ENCODE measurements at regions not wholly inside any gene's neighbourhood (a gene's known extent, or its start where the extent isn't known, plus 50 kb on each side); places are given as distances from the start of the nearest gene placed in this dataset.

DNA sequence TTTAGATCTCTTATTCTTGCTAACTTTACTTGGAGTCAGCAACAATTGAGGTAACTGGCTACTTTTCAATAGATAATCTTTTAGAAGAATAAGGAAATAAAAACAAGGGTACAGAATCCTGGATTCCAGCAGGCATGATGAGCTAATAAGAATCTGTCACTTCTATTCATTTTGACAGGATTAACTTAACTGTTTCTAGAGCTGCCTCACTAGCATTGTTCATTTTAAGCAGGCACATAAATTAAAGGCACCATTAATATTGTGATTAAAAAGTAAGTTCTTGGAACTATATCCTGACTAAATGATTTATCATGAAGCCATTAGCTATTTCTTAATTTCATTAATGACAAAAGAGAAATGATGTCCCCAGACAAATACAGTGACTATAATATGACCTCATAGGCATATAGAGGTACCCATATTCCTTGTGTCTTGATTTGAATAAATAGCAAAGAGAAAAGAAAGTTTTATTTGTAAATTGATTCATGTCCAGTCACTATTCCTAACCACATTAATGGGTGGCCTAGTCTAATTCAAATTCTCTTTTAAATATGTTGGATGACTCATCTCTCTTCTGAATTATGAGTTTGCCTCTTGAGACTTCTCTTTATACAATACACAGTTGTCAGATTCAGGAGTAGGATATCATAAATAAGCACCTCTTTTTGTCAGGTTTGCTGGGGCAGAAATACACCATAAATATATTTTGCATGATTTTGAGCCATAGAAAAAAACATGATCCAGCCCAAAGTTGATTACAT is 343.0 kb downstream of the SLITRK2 start:
- DNase-seq = no peak
- no peaks in the 10 kb centered on the region for H3K4me1 Mint-ChIP-seq
- POLR2A ChIA-PET = no interaction called here
- intact Hi-C loops (cut with DNase I, micrococcal nuclease) = no loop called here
- H3K27ac Mint-ChIP-seq = no peak overlapping the region
- H3K4me3 Mint-ChIP-seq = no peak overlapping the region
- no peak for ATAC-seq
- CTCF ChIA-PET = no interaction called here
- no peaks in the 10 kb centered on the region for H3K9me3 Mint-ChIP-seq (ENCODE audit: low read depth)
- H3K27me3 Mint-ChIP-seq = no peaks in the 10 kb centered on the region
- no peaks in the 10 kb centered on the region for H3K36me3 Mint-ChIP-seq (ENCODE audit: low read depth)

DNA sequence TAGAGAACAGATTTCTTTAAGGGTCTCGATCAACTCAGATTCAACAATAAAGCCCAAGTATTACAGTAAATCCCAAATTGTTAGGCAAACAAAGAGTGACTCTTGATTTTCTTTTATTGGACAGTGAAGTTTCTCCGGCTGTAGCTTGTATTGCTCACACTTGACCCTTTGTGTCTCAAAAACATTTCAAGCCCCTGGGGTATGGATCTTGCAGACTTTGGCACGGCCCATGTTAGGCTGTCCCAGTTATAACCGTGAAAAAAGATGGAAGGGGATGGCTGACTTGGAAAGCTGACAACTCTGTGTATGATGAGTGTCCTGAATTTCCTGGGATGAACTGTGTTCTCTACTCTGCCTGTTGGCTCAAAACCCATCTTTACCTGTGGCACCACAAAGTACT is 356.1 kb downstream of the SLITRK2 start:
- intact Hi-C loops (cut with DNase I, micrococcal nuclease) = no loop called here
- ATAC-seq = no peak
- DNase-seq = no peak
- ChIA-PET CTCF (no interaction called here), POLR2A (no interaction called here)
- H3K4me1 Mint-ChIP-seq = no peaks in the 10 kb centered on the region
- peaks cover 8% of the 10 kb centered on the region for H3K9me3 Mint-ChIP-seq (ENCODE audit: low read depth)
- no peak overlapping the region for H3K4me3 Mint-ChIP-seq
- no peak overlapping the region for H3K27ac Mint-ChIP-seq
- H3K27me3 Mint-ChIP-seq = no peaks in the 10 kb centered on the region
- no peaks in the 10 kb centered on the region for H3K36me3 Mint-ChIP-seq (ENCODE audit: low read depth)

DNA sequence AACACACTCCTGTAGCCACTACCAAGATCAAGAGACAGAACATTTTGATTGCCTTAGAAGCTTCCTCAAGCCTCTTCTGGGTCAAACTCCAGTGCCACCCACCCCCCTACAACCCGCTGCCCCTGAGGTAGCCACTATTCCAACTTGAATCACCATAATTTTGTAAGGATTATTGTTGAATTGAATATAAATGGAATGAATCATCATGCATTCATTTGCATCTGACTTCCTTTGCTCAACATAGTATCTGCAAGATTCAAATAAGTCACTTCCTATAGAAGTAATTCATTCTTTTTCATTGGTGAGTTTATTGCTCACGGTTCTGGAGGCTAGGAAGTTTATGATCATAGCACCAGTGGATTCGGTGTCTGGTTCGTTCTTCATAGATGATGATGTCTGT is 364.2 kb downstream of the SLITRK2 start:
- no peaks in the 10 kb centered on the region for H3K4me1 Mint-ChIP-seq
- no peak for DNase-seq
- H3K4me3 Mint-ChIP-seq = no peak overlapping the region
- peaks cover 3% of the 10 kb centered on the region for H3K9me3 Mint-ChIP-seq (ENCODE audit: low read depth)
- intact Hi-C loops (cut with DNase I, micrococcal nuclease) = no loop called here
- H3K27me3 Mint-ChIP-seq = no peaks in the 10 kb centered on the region
- POLR2A ChIA-PET = no interaction called here
- no peak overlapping the region for H3K27ac Mint-ChIP-seq
- CTCF ChIA-PET = no interaction called here
- no peak for ATAC-seq
- H3K36me3 Mint-ChIP-seq (ENCODE audit: low read depth) = no peaks in the 10 kb centered on the region

DNA sequence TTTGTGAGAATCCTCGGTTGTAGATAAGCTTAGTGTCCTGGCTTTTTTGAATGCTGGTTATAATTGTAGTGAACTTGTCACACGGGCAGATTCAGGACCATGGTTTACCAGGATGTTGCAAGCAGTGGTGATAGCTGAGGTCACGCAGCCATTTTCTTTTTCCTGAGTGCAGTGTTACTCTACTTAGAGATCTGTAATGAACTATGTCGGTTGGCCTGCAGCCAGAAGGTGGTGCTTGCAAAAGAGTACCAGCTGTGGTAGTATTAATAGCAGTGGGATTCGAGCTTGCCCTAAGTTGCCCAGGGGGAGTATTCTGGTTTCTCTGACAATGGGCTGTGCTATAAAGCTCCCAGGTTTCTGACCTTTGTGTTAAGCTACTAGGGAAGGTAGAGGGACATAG is 368.9 kb downstream of the SLITRK2 start:
- ChIA-PET POLR2A (no interaction called here), CTCF (no interaction called here)
- Mint-ChIP-seq H3K4me3 (no peak overlapping the region), H3K27me3 (no peaks in the 10 kb centered on the region), H3K27ac (no peak overlapping the region), H3K9me3 (ENCODE audit: low read depth) (peaks cover 6% of the 10 kb centered on the region), H3K4me1 (no peaks in the 10 kb centered on the region), H3K36me3 (ENCODE audit: low read depth) (no peaks in the 10 kb centered on the region)
- ATAC-seq (no peak), DNase-seq (no peak)
- intact Hi-C loops (cut with DNase I, micrococcal nuclease) = no loop called here

DNA sequence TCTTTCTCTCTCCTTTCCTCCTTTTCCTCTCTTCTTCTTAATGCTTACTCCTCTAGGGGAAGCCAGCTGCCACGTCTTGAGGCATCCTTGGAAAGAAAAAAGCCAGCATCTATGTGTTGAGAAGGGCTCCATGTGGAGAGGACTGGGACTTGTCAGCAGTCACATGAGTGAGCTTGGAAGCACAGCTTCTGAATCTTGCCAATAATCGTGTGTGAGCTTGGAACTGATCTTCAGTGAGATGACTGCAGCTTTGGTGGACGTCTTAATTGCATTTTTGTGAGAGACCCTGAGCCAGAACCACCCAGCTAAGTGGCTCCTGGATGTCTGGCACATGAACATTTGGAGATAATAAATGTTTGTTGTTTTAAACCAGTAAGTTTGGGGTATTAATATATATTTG is 371.7 kb downstream of the SLITRK2 start:
- intact Hi-C loops (cut with DNase I, micrococcal nuclease) = no loop called here
- peaks cover 6% of the 10 kb centered on the region for H3K9me3 Mint-ChIP-seq (ENCODE audit: low read depth)

DNA sequence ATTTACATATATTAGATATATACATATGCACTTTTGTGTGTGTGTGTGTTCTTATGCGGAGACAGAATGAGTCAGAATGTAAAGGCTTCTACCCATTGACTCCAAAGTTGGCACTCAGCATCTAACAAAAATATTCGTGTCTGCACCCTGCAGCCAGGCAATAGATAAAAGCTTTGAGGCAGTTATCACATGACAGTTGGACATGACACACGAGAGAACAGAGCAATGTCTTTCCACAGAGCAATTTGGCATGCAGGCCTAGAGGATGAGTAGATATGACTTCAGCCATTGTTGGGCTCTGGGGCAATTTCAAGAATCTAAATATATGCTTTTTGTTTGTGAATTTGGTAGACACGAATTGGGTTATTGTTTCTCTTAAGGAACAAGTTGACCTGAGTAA is 391.2 kb downstream of the SLITRK2 start:
- intact Hi-C loops (cut with DNase I, micrococcal nuclease) = no loop called here
- Mint-ChIP-seq H3K36me3 (ENCODE audit: low read depth) (no peaks in the 10 kb centered on the region), H3K27ac (no peak overlapping the region), H3K9me3 (ENCODE audit: low read depth) (no peaks in the 10 kb centered on the region), H3K4me3 (no peak overlapping the region), H3K4me1 (no peaks in the 10 kb centered on the region), H3K27me3 (no peaks in the 10 kb centered on the region)
- POLR2A ChIA-PET = no interaction called here
- ATAC-seq (no peak), DNase-seq (no peak)
- CTCF ChIA-PET = no interaction called here

More for the DNA sequence above, 371.7 kb downstream of the SLITRK2 start:
- H3K36me3 Mint-ChIP-seq (ENCODE audit: low read depth) = no peaks in the 10 kb centered on the region
- H3K27ac Mint-ChIP-seq = no peak overlapping the region
- ChIA-PET CTCF (no interaction called here), POLR2A (no interaction called here)
- H3K4me1 Mint-ChIP-seq = no peaks in the 10 kb centered on the region
- DNase-seq = no peak
- no peak for ATAC-seq
- H3K27me3 Mint-ChIP-seq = no peaks in the 10 kb centered on the region
- no peak overlapping the region for H3K4me3 Mint-ChIP-seq

DNA sequence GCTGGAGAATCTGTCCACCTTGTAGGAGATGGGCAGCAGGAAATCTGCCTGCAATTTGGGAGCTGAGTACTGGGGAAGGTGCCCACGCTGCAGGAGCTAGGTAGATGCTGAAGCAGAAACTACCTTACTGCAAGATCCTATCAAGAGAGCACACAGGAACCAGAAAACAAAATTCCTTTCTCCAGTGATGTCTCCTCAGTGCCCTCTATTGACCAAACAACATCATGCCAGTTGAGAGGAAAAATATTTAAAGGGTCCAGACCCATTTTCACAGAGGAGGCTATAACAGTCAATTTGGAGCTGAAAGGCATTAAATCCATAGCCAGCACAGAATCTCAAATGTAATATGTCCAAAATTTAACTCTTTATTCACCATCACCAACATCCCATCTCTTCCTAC is 406.8 kb downstream of the SLITRK2 start:
- peaks cover 4% of the 10 kb centered on the region for H3K9me3 Mint-ChIP-seq (ENCODE audit: low read depth)
- no peak for ATAC-seq
- POLR2A ChIA-PET = no interaction called here

DNA sequence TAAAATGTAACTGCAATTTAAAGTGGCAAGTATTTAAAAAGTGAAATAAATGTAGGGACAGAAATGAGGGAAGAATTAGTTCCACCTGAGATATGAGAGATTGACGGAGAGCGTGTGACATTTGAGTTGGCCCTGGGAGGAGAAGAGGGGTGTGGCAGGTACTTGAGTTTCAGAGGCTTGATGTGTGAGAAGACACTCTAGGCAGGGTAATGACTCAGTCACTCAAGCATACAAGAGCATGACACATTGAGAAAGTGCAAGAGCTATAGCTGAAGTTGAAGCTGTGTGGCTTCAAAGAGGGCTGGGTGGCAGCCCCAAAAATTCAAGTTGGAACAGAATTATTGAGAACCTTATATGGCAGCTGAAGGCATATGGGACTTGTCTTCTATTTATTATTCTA is 420.5 kb downstream of the SLITRK2 start:
- POLR2A ChIA-PET = no interaction called here
- Mint-ChIP-seq H3K27ac (no peak overlapping the region), H3K4me3 (no peak overlapping the region), H3K36me3 (ENCODE audit: low read depth) (no peaks in the 10 kb centered on the region), H3K27me3 (no peaks in the 10 kb centered on the region), H3K9me3 (ENCODE audit: low read depth) (peaks cover 7% of the 10 kb centered on the region), H3K4me1 (no peaks in the 10 kb centered on the region)
- CTCF ChIA-PET = no interaction called here
- DNase-seq = no peak
- intact Hi-C loops (cut with DNase I, micrococcal nuclease) = no loop called here
- ATAC-seq = no peak

More for the DNA sequence above, 406.8 kb downstream of the SLITRK2 start:
- no peaks in the 10 kb centered on the region for H3K4me1 Mint-ChIP-seq
- H3K36me3 Mint-ChIP-seq (ENCODE audit: low read depth) = no peaks in the 10 kb centered on the region
- no peak overlapping the region for H3K27ac Mint-ChIP-seq
- DNase-seq = no peak
- H3K4me3 Mint-ChIP-seq = no peak overlapping the region
- intact Hi-C loops (cut with DNase I, micrococcal nuclease) = no loop called here
- no peaks in the 10 kb centered on the region for H3K27me3 Mint-ChIP-seq
- CTCF ChIA-PET = no interaction called here

DNA sequence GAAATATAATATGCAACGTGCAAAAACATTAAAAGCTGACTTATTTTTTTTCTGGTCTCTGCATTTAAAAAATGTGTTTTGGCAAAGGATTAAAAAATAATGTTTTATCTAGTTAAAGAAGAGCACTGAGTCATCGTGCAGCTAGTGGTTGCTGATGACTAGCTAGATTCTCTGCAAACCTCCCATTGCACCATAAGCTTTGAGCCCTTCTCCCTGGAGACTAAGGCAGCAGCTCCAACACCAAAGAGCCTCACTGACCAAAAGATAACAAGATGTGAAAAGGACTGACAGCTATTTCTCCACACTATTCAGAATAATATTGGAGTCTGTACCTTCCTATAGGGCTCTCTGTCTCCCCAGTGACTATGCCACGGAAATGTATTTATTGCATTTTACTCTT is 424.3 kb downstream of the SLITRK2 start:
- CTCF ChIA-PET = no interaction called here
- Mint-ChIP-seq H3K27me3 (no peaks in the 10 kb centered on the region), H3K4me3 (no peak overlapping the region), H3K4me1 (no peaks in the 10 kb centered on the region), H3K36me3 (ENCODE audit: low read depth) (no peaks in the 10 kb centered on the region), H3K9me3 (ENCODE audit: low read depth) (peaks cover 7% of the 10 kb centered on the region), H3K27ac (no peak overlapping the region)
- DNase-seq (no peak), ATAC-seq (no peak)
- intact Hi-C loops (cut with DNase I, micrococcal nuclease) = no loop called here
- POLR2A ChIA-PET = no interaction called here

DNA sequence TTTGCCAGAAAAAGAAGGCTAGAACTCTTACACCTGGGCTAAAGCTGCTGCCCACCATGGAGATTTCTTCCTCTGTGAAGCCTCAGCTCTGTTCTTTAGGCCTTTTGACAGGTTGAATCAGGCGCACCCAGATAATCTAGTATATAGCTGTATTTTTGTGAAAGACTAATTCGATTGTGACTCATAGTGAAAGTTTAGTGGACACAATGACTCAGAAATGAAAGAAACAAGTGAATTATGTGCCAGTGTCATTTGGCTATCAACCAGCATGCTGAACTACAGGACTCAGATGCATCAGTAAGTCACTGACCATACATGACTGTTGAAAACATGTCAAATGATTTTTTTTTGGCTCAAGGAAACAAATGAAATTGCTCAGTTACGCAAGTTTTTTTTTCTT is 425.4 kb downstream of the SLITRK2 start:
- DNase-seq (no peak), ATAC-seq (no peak)
- Mint-ChIP-seq H3K9me3 (ENCODE audit: low read depth) (peaks cover 4% of the 10 kb centered on the region), H3K27ac (no peak overlapping the region), H3K27me3 (no peaks in the 10 kb centered on the region), H3K36me3 (ENCODE audit: low read depth) (no peaks in the 10 kb centered on the region), H3K4me1 (no peaks in the 10 kb centered on the region), H3K4me3 (no peak overlapping the region)
- ChIA-PET POLR2A (no interaction called here), CTCF (no interaction called here)
- intact Hi-C loops (cut with DNase I, micrococcal nuclease) = no loop called here

DNA sequence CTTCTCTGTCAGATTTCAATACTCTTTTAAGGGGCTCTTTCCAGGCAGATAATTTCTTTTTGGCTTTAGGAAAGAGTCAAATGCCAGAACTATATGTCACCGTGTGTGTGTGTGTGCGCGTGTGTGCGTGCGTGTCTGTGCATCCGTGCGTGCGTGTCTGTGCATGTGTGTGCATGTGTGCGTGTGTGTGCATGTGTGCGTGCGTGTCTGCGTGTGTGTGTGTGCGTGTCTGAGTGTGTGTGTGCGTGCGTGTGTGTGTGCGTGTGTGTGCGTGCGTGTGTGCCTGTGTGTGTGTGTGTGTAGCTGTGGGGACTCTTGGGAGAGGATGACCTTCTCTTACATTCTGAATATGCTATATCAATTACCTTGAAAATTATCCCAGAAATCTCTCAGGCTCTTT is 441.6 kb downstream of the SLITRK2 start:
- DNase-seq = no peak
- no peaks in the 10 kb centered on the region for H3K27me3 Mint-ChIP-seq
- ATAC-seq = no peak
- CTCF ChIA-PET = no interaction called here
- H3K36me3 Mint-ChIP-seq (ENCODE audit: low read depth) = no peaks in the 10 kb centered on the region
- no peaks in the 10 kb centered on the region for H3K9me3 Mint-ChIP-seq (ENCODE audit: low read depth)
- no peak overlapping the region for H3K27ac Mint-ChIP-seq
- H3K4me3 Mint-ChIP-seq = no peak overlapping the region
- intact Hi-C loops (cut with DNase I, micrococcal nuclease) = no loop called here
- no peaks in the 10 kb centered on the region for H3K4me1 Mint-ChIP-seq
- POLR2A ChIA-PET = no interaction called here

DNA sequence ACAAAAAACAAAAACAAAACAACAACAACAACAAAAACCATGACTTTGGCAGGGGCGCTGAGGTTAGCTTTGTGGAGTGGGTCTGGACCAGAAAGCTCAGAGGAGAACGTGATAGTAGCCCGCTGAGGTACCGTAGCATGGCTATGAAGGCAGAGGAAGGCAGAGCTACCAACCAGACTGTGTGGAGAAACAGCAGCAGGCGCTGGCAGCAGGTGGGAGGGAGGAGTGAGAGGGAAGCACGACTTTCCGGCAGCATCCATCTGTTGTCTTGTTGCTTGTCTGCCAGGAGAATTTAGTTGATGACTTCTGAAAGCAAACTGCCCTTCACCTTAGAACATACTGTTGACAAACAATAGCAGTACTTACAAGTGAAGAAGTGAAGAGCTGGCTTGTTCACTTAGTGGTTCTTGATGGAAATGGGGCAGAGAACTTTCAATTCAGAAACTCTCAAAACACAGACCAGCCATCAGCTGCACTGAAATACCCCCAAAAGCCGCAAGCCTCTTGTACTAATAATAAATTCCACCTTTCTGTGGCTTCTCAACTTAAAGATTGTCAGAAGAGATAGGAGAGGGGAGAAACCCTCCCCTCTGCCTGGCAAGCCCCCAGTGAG is 447.2 kb downstream of the SLITRK2 start:
- ChIA-PET CTCF (no interaction called here), POLR2A (no interaction called here)
- no peak for ATAC-seq
- Mint-ChIP-seq H3K4me1 (no peaks in the 10 kb centered on the region), H3K36me3 (ENCODE audit: low read depth) (no peaks in the 10 kb centered on the region), H3K27ac (no peak overlapping the region), H3K27me3 (no peaks in the 10 kb centered on the region), H3K4me3 (no peak overlapping the region), H3K9me3 (ENCODE audit: low read depth) (no peaks in the 10 kb centered on the region)
- DNase-seq = no peak
- intact Hi-C loops (cut with DNase I, micrococcal nuclease) = no loop called here

DNA sequence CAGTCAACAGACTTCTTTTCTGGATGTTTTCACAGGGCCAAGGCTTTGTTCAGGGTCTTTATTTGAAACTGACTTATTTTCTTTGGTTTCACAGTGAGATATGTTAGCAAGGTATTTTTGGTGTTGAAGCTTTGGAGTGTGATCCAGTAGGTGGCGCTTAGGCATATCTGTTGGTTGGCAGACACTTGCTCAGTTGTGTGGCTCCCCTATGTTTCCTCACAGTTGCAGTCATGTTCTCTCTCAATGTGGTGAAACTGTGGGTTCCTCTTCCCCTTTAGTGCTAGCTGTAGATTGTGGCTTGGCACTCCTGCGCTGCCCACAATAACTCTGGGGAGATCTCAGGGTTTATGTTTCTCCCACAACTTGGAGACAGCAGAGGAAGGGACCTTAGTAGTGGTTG is 460.8 kb downstream of the SLITRK2 start:
- Mint-ChIP-seq H3K27me3 (no peaks in the 10 kb centered on the region), H3K36me3 (ENCODE audit: low read depth) (no peaks in the 10 kb centered on the region), H3K27ac (no peak overlapping the region), H3K4me3 (no peak overlapping the region), H3K4me1 (no peaks in the 10 kb centered on the region), H3K9me3 (ENCODE audit: low read depth) (no peaks in the 10 kb centered on the region)
- ChIA-PET POLR2A (no interaction called here), CTCF (no interaction called here)
- ATAC-seq (no peak), DNase-seq (no peak)
- intact Hi-C loops (cut with DNase I, micrococcal nuclease) = no loop called here

All from activated CD4-positive, alpha-beta T cell treated with anti-CD3 and anti-CD28 coated beads for 36 hours (primary cell).